Adrenal gland (tissue), 9 donors: ENCODE measurements at regions not wholly inside any gene's neighbourhood (a gene's known extent, or its start where the extent isn't known, plus 50 kb on each side); places are given as distances from the start of the nearest gene placed in this dataset.

Source experiments
- DNase-seq, 7 donors: peaks; one replicate each; pipeline ENCODE4 v3.0.0-alpha.2; 2019 to 2020
- H3K27ac ChIP-seq, 5 donors: fragments of 200-600 bp; sonication (generic) in 4 of 5; 1 replicate in 3 of 5; 2 replicates in 2 of 5; pipeline versions ENCODE4 v1.5.1 to v1.8.0; 2016 to 2020; ENCODE audit warnings: mild to moderate bottlenecking in 1 of 5
- H3K27me3 ChIP-seq: fragments of 200-600 bp; 2 replicates; pipeline ENCODE4 v1.8.0; 2021
- H3K36me3 ChIP-seq, 2 donors: fragments of 200-600 bp; replicated peaks in 1 of 2; 1 replicate in 1 of 2; 2 replicates in 1 of 2; pipeline versions ENCODE4 v1.5.1 to v1.8.0; 2018 to 2022
- H3K4me1 ChIP-seq, 2 donors: fragments of 200-600 bp; replicated peaks in 1 of 2; 1 replicate in 1 of 2; 2 replicates in 1 of 2; pipeline versions ENCODE4 v1.5.1 to v1.8.0; 2018 to 2021
- H3K4me3 ChIP-seq, 4 donors: fragments of 200-600 bp; sonication (generic) in 3 of 4; one replicate each; pipeline ENCODE4 v1.5.1; 2016 to 2018
- H3K9me3 ChIP-seq, 3 donors: fragments of 200-600 bp; sonication (generic) in 1 of 3; replicated peaks in 1 of 3; 1 replicate in 2 of 3; 2 replicates in 1 of 3; pipeline versions ENCODE4 v1.5.1 to v1.8.0; 2016 to 2021
- CTCF ChIP-seq, 6 experiments: fragments of 450-650 bp in 4 of 6; fragments of 200-600 bp in 2 of 6; sonication (generic) in 1 of 6; IDR thresholded peaks; 1 replicate in 5 of 6; 2 replicates in 1 of 6; pipeline versions ENCODE4 v1.5.1 to v1.8.0; 2016 to 2021; ENCODE audit warnings: antibody characterized with exemption in 6 of 6, mild to moderate bottlenecking in 2 of 6, moderate library complexity in 1 of 6
- POLR2A ChIP-seq, 2 donors: fragments of 450-650 bp; IDR thresholded peaks; one replicate each; pipeline ENCODE4 v1.6.1; 2017; ENCODE audit warnings: antibody characterized with exemption in 2 of 2, mild to moderate bottlenecking in 2 of 2, moderate library complexity in 1 of 2
- WGBS, 4 donors: extraction: QIAGEN DNeasy Blood & Tissue Kit in 2 of 4; methylation state at CpG; one replicate each; pipeline versions ENCODE4 v1.1.5 to v1.1.7; 2013 to 2017; 5-methylcytosine and 5-hydroxymethylcytosine counted together
- intact Hi-C, 2 donors: fragments of 100-400 bp; cut with DNase I; formaldehyde crosslinking; loops; one replicate each; pipeline versions ENCODE4 v1.14.1 to v1.15.0; 2022 to 2023
- donor health status: healthy with polysubstance abuse.
- donor health status: Bipolar disorder and iron deficiency.
- donor health status: DM: yes; HTN: yes; CAD: no.
- donor health status: DM: no; HTN: no; CAD: no.
- donor health status: DM: no; HTN: no; CAD: no.

GRCh38 chr1:29482991-29483390 lies 246.7 kb downstream of the PTPRU start:
- no peak for TF ChIP-seq CTCF (IDR thresholded peaks at IDR 0.05)
- no peak for TF ChIP-seq POLR2A (IDR thresholded peaks at IDR 0.05)
- no peak overlapping the region for H3K4me3 ChIP-seq
- H3K9me3 ChIP-seq: no peaks in the 10 kb centered on the region
- H3K4me1 ChIP-seq: no peaks in the 10 kb centered on the region
- intact Hi-C loops: no loop called here
- 37 to 56% (median 54%) methylated on average over 6 of the region's 6 CpGs for WGBS, 4 donors
- H3K27me3 ChIP-seq: peaks cover 5% of the 10 kb centered on the region
- peak in 1 of 7 donors; percentile 20 for DNase-seq
- H3K36me3 ChIP-seq: no peaks in the 10 kb centered on the region
- H3K27ac ChIP-seq: no peak overlapping the region

- Histone ChIP-seq H3K27me3 (peaks cover 11% of the 10 kb centered on the region), H3K36me3 (no peaks in the 10 kb centered on the region), H3K27ac (no peak overlapping the region), H3K4me1 (no peaks in the 10 kb centered on the region), H3K4me3 (no peak overlapping the region), H3K9me3 (no peaks in the 10 kb centered on the region)
- DNase-seq: no peak
- 76 to 87% (median 80%) methylated on average over 2 of the region's 2 CpGs for WGBS, 4 donors
- TF ChIP-seq CTCF (IDR thresholded peaks at IDR 0.05) (no peak), POLR2A (IDR thresholded peaks at IDR 0.05) (no peak)
- intact Hi-C loops: no loop called here
Measured at GRCh38 chr1:29482064-29482463, 245.7 kb downstream of the PTPRU start.

- Histone ChIP-seq H3K36me3 (no peaks in the 10 kb centered on the region), H3K4me1 (no peaks in the 10 kb centered on the region), H3K27me3 (peaks cover 11% of the 10 kb centered on the region), H3K9me3 (no peaks in the 10 kb centered on the region), H3K4me3 (no peak overlapping the region), H3K27ac (no peak overlapping the region)
- intact Hi-C loops: no loop called here
- 54 to 71% (median 70%) methylated on average over 4 to 5 of the region's 5 CpGs for WGBS, 4 donors
- TF ChIP-seq CTCF (IDR thresholded peaks at IDR 0.05): no peak
- TF ChIP-seq POLR2A (IDR thresholded peaks at IDR 0.05): no peak
- DNase-seq: peak in 1 of 7 donors; percentile 24
Measured at GRCh38 chr1:29481031-29481430, 244.7 kb downstream of the PTPRU start.

- Histone ChIP-seq H3K36me3 (no peaks in the 10 kb centered on the region), H3K27me3 (peaks cover 11% of the 10 kb centered on the region), H3K9me3 (no peaks in the 10 kb centered on the region), H3K27ac (no peak overlapping the region), H3K4me1 (peaks cover 0 to 7% of the 10 kb centered on the region in 2 donors), H3K4me3 (no peak overlapping the region)
- intact Hi-C loops: no loop called here
- 31 to 44% (median 39%) methylated on average over 7 of the region's 7 CpGs for WGBS, 4 donors
- TF ChIP-seq CTCF (IDR thresholded peaks at IDR 0.05): no peak
- TF ChIP-seq POLR2A (IDR thresholded peaks at IDR 0.05): no peak
- peak in 1 of 7 donors; percentile 1 for DNase-seq
Measured at GRCh38 chr1:29478879-29479278, 242.6 kb downstream of the PTPRU start.
